ENCODE measurements at regions not wholly inside any gene's neighbourhood (a gene's known extent, or its start where the extent isn't known, plus 50 kb on each side); places are given as distances from the start of the nearest gene placed in this dataset.
"Not testable (repeated sequence)": the region's sequence is repeated elsewhere in the genome, so short reads cannot be mapped to it uniquely, and the experiment has no call there.

- no peak for DNase-seq
- no peaks in the 10 kb centered on the region for H3K27me3 ChIP-seq
- H3K27ac ChIP-seq: no peak overlapping the region
- TF ChIP-seq, protein P1, sequence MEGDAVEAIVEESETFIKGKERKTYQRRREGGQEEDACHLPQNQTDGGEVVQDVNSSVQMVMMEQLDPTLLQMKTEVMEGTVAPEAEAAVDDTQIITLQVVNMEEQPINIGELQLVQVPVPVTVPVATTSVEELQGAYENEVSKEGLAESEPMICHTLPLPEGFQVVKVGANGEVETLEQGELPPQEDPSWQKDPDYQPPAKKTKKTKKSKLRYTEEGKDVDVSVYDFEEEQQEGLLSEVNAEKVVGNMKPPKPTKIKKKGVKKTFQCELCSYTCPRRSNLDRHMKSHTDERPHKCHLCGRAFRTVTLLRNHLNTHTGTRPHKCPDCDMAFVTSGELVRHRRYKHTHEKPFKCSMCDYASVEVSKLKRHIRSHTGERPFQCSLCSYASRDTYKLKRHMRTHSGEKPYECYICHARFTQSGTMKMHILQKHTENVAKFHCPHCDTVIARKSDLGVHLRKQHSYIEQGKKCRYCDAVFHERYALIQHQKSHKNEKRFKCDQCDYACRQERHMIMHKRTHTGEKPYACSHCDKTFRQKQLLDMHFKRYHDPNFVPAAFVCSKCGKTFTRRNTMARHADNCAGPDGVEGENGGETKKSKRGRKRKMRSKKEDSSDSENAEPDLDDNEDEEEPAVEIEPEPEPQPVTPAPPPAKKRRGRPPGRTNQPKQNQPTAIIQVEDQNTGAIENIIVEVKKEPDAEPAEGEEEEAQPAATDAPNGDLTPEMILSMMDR (IDR thresholded peaks at IDR 0.05): no peak
- peaks cover 0 to 9% (median 0%) of the 10 kb centered on the region in 9 donors for H3K4me1 ChIP-seq
- ATAC-seq: no peak
- peaks cover 0 to 12% (median 0%) of the 10 kb centered on the region in 11 donors for H3K9me3 ChIP-seq
- intact Hi-C loops (cut with DNase I): no loop called here
- H3K36me3 ChIP-seq: no peaks in the 10 kb centered on the region
- no peak overlapping the region for H3K4me3 ChIP-seq
These were observed 121.4 kb downstream of the LEPR start for GRCh38 chr1:65541865-65542264.

GRCh38 chr1:65542592-65542991 is 122.1 kb downstream of the LEPR start:
- H3K27ac ChIP-seq; intact Hi-C loops (cut with DNase I); H3K4me3 ChIP-seq; H3K4me1 ChIP-seq; H3K36me3 ChIP-seq; ATAC-seq; H3K27me3 ChIP-seq; DNase-seq: not testable (repeated sequence)
- 97 to 100% methylated on average over 1 of the region's 1 CpG for WGBS, 2 donors
- H3K9me3 ChIP-seq: peaks cover 0 to 12% (median 0%) of the 10 kb centered on the region in 11 donors

- H3K36me3 ChIP-seq; H3K4me3 ChIP-seq; H3K4me1 ChIP-seq; H3K27ac ChIP-seq; DNase-seq; H3K27me3 ChIP-seq; intact Hi-C loops (cut with DNase I); ATAC-seq: not testable (repeated sequence)
- 49 to 59% methylated on average over 25 of the region's 25 CpGs for WGBS, 2 donors
- H3K9me3 ChIP-seq: peaks cover 0 to 36% (median 5%) of the 10 kb centered on the region in 11 donors
These were observed 130.0 kb downstream of the LEPR start for GRCh38 chr1:65550306-65551010.

GRCh38 chr1:65552484-65552883 is 132.0 kb downstream of the LEPR start:
- DNase-seq; H3K4me3 ChIP-seq; ATAC-seq; H3K36me3 ChIP-seq; H3K4me1 ChIP-seq; intact Hi-C loops (cut with DNase I); H3K27ac ChIP-seq; H3K27me3 ChIP-seq: not testable (repeated sequence)
- H3K9me3 ChIP-seq: peaks cover 0 to 49% (median 6%) of the 10 kb centered on the region in 11 donors
- WGBS, 2 donors: 92 to 95% methylated on average over 2 of the region's 2 CpGs

GRCh38 chr1:65554086-65554764 is 133.8 kb downstream of the LEPR start:
- H3K27me3 ChIP-seq; ATAC-seq; intact Hi-C loops (cut with DNase I); DNase-seq; H3K4me3 ChIP-seq; H3K36me3 ChIP-seq; H3K4me1 ChIP-seq: not testable (repeated sequence)
- peak overlapping the region in 2 of 10 donors; percentile 21 to 22 for H3K27ac ChIP-seq
- H3K9me3 ChIP-seq: peaks cover 0 to 44% (median 6%) of the 10 kb centered on the region in 11 donors
- WGBS, 2 donors: 57 to 61% methylated on average over 6 of the region's 6 CpGs

- Histone ChIP-seq H3K27me3 (no peaks in the 10 kb centered on the region), H3K4me3 (no peak overlapping the region), H3K36me3 (no peaks in the 10 kb centered on the region), H3K9me3 (peaks cover 0 to 44% (median 6%) of the 10 kb centered on the region in 11 donors), H3K4me1 (peaks cover 0 to 5% (median 0%) of the 10 kb centered on the region in 9 donors), H3K27ac (peak overlapping the region in 2 of 10 donors; percentile 21 to 22)
- no peak for DNase-seq
- TF ChIP-seq, protein P1 (IDR thresholded peaks at IDR 0.05): no peak
- 71 to 83% methylated on average over 8 of the region's 8 CpGs for WGBS, 2 donors
- intact Hi-C loops (cut with DNase I): no loop called here
- no peak for ATAC-seq
These were observed 134.4 kb downstream of the LEPR start for GRCh38 chr1:65554829-65555228.

Measured in heart right ventricle (tissue), 16 donors.